SIG-M5 treated with dmso at 0.1 percent for 504 hours (cell line): ENCODE measurements at regions not wholly inside any gene's neighbourhood (a gene's known extent, or its start where the extent isn't known, plus 50 kb on each side); places are given as distances from the start of the nearest gene placed in this dataset.
"Not testable (repeated sequence)": the region's sequence is repeated elsewhere in the genome, so short reads cannot be mapped to it uniquely, and the experiment has no call there.

Source experiments
- DNase-seq: peaks from one replicate; lab custom pipeline; 2025; ENCODE audit not compliant: unreplicated experiment; lab: John Stamatoyannopoulos, UW

DNA sequence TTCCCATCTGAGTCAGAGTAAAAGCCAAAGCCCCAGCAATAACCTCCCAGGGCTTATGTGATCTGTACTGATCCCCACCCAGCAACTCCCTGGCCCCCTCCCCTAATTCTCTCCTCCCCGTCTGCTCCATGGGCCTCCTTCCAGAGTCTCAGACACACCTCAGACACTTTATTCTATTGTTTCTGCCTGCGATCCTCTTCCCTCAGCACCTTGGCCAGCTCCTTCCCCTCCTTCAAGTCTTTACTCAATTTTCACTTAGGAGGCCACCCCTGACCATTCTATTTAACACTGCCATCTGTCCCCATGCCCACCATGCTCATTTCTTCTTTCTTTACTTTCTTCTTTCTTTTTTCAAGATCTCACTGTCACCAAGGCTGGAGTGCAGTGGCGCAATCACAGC is 81.0 kb upstream of the COBL start:
- not testable (repeated sequence) for DNase-seq

DNA sequence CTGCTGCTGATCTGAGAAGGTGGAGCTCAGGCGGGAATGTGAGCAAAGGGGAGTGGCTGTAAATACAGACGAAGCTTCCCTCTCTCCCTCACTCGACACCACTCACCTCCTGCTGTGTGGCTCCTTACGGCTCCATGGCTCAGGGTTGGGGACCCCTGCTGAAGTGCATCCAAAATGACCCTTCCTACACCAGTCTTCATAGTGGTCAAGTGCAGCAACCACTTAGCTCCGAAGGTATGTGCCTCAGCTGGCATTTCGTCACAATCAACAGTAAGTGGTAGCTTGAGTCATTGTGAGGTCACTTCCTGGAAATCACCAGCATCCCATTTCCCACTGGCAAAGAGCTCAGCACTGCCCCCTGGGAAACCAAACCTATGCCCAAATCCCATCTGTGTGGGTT is 76.4 kb upstream of the COBL start:
- DNase-seq: not testable (repeated sequence)

DNA sequence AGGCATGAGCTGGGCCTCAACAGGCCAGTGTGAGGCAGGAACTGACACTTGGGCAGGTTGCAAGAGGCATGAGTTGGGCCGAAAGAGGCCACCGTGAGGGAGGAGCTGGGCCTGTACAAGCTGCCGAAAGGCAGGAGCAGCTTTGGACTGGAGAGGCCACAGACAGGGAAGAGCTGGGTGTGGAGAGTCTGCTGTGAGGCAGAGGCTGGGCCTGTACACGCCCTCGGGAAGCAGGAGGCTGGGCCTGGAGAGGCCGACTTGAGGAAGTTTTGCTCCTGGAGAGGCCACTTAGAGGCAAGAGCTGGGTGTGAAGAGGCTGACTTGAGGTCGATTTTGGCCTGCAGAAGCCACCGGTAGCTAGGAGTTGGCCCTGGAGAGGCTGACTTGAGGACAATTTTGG is 73.3 kb upstream of the COBL start:
- DNase-seq: not testable (repeated sequence)

DNA sequence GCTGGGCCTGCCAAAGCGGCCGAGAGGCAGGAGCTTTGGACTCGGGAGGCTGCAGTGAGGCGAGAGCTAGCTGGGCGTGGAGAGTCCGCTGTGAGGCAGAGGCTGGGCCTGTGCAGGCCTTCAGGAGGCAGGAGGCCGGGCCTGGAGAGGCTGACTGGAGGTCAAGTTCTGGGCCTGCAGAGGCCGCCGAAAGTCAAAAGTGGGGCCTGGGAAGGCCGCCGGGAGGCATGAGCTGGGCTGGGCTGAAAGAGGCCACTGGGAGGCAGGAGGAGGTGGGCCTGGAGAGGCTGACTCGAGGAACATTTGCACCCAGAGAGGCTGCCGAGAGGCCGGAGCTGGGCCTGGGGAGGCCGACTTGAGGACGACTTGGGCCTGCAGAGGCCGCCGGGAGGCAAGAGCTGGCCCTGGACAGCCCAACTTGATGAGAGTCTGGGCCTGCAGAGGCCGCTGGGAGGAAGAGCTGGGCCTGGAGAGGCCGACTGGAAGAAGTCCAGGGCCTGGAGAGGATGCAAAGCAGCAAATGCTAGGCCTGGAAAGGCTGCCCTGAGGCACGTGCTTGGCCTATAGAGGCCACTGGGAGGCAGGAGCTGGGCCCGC is 72.7 kb upstream of the COBL start:
- DNase-seq: not testable (repeated sequence)

DNA sequence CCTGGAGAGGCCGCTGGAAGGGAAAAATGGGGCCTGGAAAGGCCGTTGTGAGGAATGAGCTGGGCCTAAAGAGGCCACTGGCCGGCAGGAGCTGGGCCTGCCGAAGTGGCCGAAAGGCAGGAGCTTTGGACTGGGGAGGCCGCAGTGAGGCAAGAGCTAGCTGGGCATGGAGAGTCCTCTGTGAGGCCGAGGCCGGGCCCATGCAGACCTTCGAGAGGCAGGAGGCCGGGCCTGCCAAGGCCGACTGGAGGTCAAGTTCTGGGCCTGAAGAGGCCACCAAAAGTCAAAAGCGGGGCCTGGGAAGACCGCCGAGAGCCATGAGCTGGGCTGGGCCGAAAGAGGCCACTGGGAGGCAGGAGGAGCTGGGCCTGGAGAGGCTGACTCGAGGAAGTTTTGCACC is 71.6 kb upstream of the COBL start:
- DNase-seq: not testable (repeated sequence)

DNA sequence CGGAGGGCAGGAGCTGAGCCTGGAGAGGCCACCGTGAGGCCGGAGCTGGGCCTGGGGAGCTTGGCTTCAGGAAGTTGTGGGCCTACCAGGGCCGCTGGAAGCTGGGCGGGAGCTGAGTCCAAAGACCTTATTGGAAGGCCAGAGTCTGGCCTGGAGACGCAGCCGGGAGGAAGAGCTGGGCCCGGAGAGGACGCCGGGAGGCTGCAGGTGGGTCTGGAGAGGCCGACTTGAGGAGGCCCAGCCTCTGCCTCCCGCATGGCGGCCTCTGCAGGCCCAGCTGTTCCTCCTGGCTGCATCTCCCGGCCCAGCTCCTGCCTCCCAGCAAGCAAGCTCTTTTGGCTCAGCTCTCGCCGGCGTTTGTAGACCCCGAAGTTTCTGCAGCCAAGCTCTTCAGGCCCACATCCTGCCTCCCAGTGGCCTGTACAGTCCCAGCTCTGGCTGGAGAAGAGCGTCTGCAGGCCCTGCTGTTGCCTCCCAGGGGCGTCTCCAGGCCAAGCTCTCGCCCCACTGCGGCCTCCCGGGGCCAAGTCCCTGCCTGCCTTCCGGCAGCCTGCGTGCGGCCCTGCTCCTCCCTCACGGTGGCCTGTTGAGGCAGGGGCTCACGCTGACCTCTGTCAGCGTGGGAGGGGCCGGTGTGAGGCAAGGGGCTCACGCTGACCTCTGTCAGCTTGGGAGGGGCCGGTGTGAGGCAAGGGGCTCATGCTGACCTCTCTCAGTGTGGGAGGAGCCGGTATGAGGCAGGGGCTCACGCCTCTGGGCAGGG is 70.4 kb upstream of the COBL start:
- not testable (repeated sequence) for DNase-seq

DNA sequence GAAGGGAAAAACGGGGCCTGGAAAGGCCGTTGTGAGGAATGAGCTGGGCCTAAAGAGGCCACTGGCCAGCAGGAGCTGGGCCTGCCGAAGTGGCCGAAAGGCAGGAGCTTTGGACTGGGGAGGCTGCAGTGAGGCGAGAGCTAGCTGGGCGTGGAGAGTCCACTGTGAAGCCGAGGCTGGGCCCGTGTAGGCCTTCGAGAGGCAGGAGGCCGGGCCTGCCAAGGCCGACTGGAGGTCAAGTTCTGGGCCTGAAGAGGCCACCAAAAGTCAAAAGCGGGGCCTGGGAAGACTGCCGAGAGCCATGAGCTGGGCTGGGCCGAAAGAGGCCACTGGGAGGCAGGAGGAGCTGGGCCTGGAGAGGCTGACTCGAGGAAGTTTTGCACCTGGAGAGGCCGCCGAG is 69.6 kb upstream of the COBL start:
- DNase-seq: not testable (repeated sequence)

DNA sequence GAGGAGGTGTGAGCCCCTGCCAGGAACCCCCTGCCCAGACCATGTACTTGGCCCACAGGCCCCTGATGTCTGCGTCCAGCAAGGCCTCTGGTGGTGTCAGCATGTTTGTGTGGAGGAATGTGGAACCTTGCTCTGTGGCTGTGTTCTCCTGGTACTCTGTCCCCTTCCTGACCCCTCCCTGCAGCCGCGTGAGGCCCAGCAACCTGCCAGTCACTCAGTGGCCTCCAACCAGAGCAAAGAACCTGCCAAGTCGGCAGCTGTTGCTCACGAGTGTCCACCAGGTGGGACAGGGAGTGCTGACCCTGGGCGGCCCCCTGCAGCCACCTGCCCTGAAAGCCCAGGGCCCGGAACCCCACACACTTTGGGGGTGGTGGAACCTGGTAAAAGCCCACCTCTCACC is 65.6 kb upstream of the COBL start:
- not testable (repeated sequence) for DNase-seq

DNA sequence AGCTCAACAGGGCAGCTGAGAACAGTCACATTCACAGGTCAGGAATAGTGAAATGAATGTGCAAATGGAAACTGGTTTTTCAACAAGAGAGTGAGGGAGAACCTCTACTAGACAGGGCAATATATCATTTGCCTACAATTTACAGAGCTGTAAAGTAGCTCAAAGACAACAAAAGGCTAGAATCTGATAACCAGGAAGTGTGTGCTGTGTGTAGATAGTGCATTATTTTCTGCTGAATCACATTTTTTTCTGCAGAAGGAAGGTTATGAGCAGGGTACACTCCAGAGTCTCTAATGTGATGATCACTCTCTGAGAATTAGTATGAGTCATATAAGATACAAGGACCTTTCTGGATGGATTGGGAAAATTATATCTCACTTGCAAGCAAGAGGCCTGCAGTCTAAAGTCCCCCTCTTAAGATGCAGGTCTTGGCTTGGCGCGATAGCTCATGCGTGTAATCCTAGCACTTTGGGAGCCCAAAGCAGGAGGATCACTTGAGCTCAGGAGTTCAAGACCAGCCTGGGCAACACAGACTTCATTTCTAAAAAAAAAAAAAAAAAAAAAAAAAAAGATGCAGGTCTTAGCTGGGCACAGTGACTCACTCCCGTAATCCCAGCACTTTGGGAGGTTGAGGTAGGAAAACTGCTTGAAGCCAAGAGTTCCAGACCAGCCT is 59.9 kb upstream of the COBL start:
- peak; percentile 71 for DNase-seq

DNA sequence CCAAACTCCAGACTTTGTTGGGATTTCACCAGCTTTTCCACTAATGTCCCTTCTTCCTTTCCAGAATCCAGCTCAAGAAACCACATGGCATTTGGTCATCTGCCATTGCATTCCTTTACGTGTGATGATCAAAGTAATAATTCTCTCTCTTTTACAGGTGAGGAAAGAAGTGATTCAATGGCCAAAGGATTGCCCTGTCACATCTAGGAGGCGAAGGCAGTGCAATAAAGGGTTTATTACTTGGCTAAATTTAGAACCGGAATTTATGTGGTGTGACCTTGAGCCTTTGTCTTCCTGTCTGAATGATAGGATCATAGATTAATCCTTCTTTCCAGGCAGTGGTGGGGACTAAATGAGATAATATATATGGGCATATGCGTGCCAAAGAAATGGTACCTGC is 58.3 kb upstream of the COBL start:
- no peak for DNase-seq

DNA sequence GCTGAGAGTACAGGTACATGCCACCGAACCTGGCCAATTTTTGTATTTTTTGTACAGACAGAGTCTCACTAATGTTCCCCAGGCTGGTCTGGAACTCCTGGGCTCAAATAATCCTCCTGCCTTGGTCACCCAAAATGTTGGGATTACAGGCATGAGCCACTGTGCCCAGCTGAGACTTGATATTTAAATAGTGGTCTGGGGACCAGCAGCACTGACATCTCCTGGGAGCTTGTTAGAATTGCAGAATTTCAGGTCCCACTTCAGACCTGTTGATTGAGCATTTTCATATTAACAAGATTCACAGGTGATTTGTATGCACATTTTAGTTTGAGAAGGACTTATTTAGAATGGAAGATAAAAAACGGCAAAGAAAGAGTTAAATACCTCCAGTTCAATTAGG is 57.0 kb upstream of the COBL start:
- not testable (repeated sequence) for DNase-seq

DNA sequence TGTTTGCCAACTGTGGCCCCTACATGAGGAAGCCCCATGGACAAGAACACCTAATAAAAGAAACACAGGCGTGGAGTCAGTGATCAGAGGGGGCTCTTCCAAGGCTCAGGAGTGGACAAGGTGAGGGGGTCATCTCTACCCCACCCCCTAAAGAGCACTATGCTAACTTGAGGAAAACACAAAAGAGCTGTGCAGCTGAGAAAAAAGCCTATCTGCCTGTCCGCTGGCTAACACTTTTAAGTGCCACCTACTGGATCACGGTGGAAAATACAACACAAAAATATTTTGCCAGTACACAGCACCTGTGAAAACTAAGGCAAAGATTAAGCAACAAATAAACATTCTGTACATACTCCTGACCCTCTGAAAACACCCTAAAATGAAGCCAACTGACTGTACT is 53.1 kb upstream of the COBL start:
- DNase-seq: no peak

DNA sequence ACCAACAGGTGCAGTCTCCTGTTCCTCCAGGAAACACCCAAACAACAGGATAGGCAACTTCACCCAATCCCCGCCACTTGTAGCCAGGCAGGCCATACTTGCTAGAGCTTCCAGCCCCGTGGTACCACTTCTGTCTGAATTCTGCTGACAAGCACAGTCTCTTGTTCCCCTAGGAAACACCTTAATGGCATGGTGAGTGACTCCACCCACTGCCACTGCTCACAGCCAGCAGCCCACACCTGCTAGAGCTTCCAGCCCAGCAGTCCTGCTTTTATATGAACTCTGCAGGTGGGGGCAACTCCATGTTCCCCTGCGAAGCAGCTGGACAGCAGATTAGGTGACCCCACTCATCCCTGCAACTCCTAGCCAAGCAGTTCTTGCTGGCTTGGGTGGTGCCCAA is 52.6 kb upstream of the COBL start:
- DNase-seq: not testable (repeated sequence)

DNA sequence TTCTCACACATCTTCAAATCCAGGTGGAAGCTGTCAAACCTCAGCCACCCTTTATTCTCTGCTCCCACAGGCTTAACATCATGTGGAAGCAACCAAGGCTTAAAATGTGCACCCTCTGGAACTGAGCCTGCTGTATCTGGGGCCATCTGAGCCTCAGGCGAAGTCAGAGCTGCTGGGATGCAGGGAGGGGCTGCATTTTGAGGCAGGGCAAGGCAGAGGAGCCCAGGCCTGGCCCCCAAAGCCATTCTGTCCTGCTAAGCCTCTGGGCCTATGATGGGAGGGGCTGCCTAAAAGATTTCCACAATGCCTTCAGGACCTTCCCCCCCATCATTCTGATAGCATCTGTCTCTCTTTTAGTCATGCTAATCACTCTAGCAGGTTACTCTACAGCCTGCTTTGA is 51.7 kb upstream of the COBL start:
- no peak for DNase-seq

DNA sequence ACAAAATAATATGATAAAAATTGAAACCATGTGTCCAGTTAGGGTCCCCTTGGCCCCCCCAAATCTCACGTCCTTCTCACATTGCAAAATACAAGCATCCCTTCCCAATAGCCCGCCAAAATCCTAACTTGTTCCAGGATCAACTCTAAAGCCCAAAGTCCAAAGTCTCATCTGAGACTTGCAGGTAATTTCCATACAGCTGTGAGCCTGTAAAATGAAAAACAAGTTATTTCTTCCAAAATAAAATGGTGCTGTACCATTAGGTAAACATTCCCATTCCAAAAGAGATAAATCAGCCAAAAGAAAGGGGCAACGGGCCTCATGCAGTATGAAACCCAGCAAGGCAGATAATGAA is 51.0 kb upstream of the COBL start:
- no peak for DNase-seq

DNA sequence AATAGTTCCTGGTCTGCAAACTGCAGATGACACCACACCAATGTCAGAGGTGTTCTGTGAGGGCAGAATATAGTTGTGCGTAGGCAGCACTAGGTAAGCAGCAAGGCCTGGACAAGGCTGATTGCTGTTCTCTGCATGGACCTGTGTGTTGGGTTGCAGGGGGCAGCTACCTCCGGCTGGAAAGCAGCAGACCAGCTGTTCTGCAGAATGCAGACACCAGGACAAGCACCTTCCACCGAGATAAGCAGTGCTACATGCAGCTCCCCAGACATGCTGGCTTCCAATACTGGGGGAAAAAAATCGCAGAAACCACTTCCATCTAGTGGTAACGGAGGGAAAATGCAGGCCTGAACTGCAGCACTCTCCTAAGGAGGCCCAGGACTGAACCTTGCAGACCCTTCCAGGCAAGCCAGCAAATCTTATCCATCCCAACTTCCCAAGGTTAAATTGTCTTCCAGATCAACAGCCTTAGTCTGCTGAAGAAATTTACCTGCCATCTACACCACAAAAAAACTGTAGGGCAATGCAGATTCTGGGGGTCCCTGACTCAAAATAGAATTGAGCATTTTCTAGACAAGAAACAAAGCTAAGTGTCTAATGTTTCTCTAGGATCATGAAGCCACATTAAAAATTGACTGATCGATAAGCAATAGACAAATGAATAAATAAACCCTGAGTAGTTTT is 50.5 kb upstream of the COBL start:
- peak; percentile 63 for DNase-seq
